IPS-18c (cell line): ENCODE measurements at regions not wholly inside any gene's neighbourhood (a gene's known extent, or its start where the extent isn't known, plus 50 kb on each side); places are given as distances from the start of the nearest gene placed in this dataset.
"Not testable (repeated sequence)": the region's sequence is repeated elsewhere in the genome, so short reads cannot be mapped to it uniquely, and the experiment has no call there.

ENCODE experiments used
- H3K4me3 ChIP-seq: 2 replicates; pipeline ENCODE4 v1.7.0; 2013; ENCODE audit warnings: low read depth, mild to moderate bottlenecking, low read length, moderate library complexity; ENCODE audit not compliant: insufficient read depth
- H3K9me3 ChIP-seq: one replicate; pipeline ENCODE4 v1.6.1; 2013; ENCODE audit warnings: mild to moderate bottlenecking, low read length, moderate library complexity; ENCODE audit not compliant: control insufficient read depth, insufficient read depth

GRCh38 chr10:47648594-47648993 lies 114.8 kb downstream of the SYT15B start:
- not testable (repeated sequence) for H3K4me3 ChIP-seq

GRCh38 chr10:47647523-47648101 lies 115.8 kb downstream of the SYT15B start:
- H3K4me3 ChIP-seq, H3K9me3 ChIP-seq: not testable (repeated sequence)

More at GRCh38 chr10:47648594-47648993, 114.8 kb downstream of the SYT15B start:
- H3K9me3 ChIP-seq, result not testable (repeated sequence)

GRCh38 chr10:47646686-47647273 lies 116.6 kb downstream of the SYT15B start:
- not testable (repeated sequence) for H3K9me3 ChIP-seq, H3K4me3 ChIP-seq

- H3K9me3 ChIP-seq, H3K4me3 ChIP-seq: not testable (repeated sequence)
Observed at GRCh38 chr10:47626975-47627374, 103.5 kb upstream of the AGAP9 start.

- H3K4me3 ChIP-seq, H3K9me3 ChIP-seq: not testable (repeated sequence)
Observed at GRCh38 chr10:47622719-47623118, 99.3 kb upstream of the AGAP9 start.

- H3K4me3 ChIP-seq, result not testable (repeated sequence)
Observed at GRCh38 chr10:47619300-47620012, 96.0 kb upstream of the AGAP9 start.

GRCh38 chr10:47609311-47609710 lies 85.9 kb upstream of the AGAP9 start:
- not testable (repeated sequence) for H3K4me3 ChIP-seq

More at GRCh38 chr10:47619300-47620012, 96.0 kb upstream of the AGAP9 start:
- H3K9me3 ChIP-seq, result not testable (repeated sequence)

GRCh38 chr10:47605791-47606773 lies 82.6 kb upstream of the AGAP9 start:
- not testable (repeated sequence) for H3K4me3 ChIP-seq, H3K9me3 ChIP-seq

More at GRCh38 chr10:47609311-47609710, 85.9 kb upstream of the AGAP9 start:
- H3K9me3 ChIP-seq, result not testable (repeated sequence)

GRCh38 chr10:47600604-47601003 lies 77.2 kb upstream of the AGAP9 start:
- H3K9me3 ChIP-seq, H3K4me3 ChIP-seq: not testable (repeated sequence)

- not testable (repeated sequence) for H3K4me3 ChIP-seq, H3K9me3 ChIP-seq
Observed at GRCh38 chr10:47600127-47600526, 76.7 kb upstream of the AGAP9 start.

GRCh38 chr10:47599657-47600056 lies 76.2 kb upstream of the AGAP9 start:
- not testable (repeated sequence) for H3K4me3 ChIP-seq

GRCh38 chr10:47593805-47594204 lies 70.4 kb upstream of the AGAP9 start:
- not testable (repeated sequence) for H3K9me3 ChIP-seq, H3K4me3 ChIP-seq

More at GRCh38 chr10:47599657-47600056, 76.2 kb upstream of the AGAP9 start:
- not testable (repeated sequence) for H3K9me3 ChIP-seq

- H3K9me3 ChIP-seq, H3K4me3 ChIP-seq: not testable (repeated sequence)
Observed at GRCh38 chr10:47593129-47593528, 69.7 kb upstream of the AGAP9 start.

GRCh38 chr10:47590956-47591355 lies 67.5 kb upstream of the AGAP9 start:
- not testable (repeated sequence) for H3K9me3 ChIP-seq, H3K4me3 ChIP-seq

- not testable (repeated sequence) for H3K4me3 ChIP-seq, H3K9me3 ChIP-seq
Observed at GRCh38 chr10:47590534-47590933, 67.1 kb upstream of the AGAP9 start.

- not testable (repeated sequence) for H3K9me3 ChIP-seq, H3K4me3 ChIP-seq
Observed at GRCh38 chr10:47582051-47582450, 58.6 kb upstream of the AGAP9 start.

- H3K9me3 ChIP-seq, H3K4me3 ChIP-seq: not testable (repeated sequence)
Observed at GRCh38 chr10:47580063-47580462, 56.6 kb upstream of the AGAP9 start.
